Hypothalamus (tissue), 51 donors: ENCODE measurements at regions not wholly inside any gene's neighbourhood (a gene's known extent, or its start where the extent isn't known, plus 50 kb on each side); places are given as distances from the start of the nearest gene placed in this dataset.

Experiments used
- DNase-seq, 51 donors: peaks; one replicate each; lab custom pipeline; 2025; lab: John Stamatoyannopoulos, UW

DNA sequence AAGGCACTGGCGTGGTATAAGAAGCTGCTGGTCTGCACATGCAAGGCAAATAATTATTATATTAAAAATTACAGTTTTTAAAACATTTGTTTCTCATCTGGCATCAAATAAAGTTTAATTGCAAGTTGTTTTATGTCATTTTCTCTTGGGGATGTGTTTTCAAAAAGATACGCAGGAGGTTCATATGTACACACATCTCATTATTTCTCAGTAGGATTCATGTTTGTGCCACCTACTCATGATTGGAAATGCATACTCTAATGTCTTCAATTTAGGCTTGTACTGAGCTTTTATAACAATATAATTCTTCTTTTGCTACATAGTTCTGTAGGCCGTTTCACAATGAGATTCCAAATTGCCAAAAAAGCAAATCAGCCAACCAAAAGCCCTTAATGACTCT, 244.2 kb upstream of the MEF2C start:
- no peak for DNase-seq

DNA sequence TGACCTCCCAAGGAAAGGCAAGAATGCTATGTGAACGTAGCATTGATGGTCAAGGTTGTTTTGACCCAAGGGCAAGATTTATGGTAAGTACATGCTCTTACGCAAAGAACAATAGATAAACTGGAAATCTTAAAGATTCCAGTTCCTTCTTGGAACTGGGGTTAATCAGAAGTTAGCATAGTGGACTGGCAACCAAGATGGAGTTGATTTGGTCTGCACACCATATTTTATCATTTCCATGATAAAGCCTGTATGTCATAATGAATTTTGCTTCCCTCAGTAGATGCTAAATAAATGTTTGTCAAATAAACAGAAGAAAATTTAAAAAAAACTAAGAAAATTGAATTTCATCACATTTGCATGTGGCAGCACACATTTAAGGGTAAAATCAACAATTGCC, 242.4 kb upstream of the MEF2C start:
- no peak for DNase-seq

DNA sequence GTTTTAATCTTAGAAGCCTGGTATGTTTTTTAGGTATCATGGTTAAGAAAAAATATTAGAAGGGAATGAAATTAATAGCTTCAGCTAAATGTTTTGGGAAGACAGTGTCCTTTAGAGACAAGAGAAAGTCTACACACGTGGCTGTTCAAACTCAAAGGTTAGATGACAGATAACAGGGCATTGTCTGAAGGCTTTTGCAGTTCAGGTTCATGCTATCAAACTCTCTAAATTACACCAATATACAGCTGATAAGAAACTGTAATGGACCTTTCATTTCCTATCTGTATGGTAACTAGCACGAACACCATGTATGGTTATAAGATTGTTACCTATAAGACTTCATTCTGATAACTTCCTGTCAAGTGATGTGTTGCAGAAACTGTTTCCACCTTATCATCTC, 240.6 kb upstream of the MEF2C start:
- no peak for DNase-seq

DNA sequence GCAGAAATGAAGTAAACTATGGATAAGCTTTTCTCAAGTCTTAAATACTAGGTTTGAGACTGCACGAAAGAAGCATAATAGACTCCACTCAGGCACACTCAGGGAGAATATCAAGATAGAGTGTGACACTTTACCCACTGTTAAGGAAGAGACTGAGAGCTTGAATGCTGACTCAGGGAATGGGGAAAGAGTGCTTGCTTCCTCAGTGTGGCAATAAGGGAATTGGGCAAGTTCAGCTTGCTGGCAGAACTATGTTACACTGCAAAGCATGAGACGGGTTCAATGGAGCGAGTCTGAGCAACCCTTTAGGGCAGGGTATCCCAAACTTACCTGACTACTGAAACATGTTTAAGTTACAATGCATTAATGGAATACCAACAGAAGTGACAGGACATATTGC, 237.7 kb upstream of the MEF2C start:
- DNase-seq, result peak in 11 of 51 donors; percentile 0 to 11 (median 1)

DNA sequence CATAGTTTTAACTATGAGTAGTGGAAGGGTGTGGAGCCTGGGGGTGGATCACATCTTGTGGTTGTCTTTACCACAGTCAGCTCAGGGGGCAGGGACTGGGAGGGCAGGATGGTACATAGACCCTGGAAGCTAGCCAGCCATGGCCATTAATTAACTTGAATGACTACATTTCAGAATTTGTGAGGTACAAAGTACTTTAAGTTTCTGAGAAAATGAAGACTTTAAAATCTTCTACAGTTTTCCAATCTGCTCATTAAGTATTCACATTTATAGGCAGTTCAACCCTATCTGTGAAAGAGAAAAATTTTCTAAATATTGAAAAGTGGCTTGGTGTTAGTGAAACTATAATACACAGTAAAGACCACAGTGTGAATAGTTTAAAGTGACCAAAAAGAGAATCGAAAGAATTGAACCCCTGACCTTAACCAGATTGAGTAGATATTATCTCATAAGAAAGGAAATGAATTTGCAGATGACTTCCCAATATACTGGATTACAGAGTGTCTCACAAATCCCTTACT, 234.2 kb upstream of the MEF2C start:
- no peak for DNase-seq

DNA sequence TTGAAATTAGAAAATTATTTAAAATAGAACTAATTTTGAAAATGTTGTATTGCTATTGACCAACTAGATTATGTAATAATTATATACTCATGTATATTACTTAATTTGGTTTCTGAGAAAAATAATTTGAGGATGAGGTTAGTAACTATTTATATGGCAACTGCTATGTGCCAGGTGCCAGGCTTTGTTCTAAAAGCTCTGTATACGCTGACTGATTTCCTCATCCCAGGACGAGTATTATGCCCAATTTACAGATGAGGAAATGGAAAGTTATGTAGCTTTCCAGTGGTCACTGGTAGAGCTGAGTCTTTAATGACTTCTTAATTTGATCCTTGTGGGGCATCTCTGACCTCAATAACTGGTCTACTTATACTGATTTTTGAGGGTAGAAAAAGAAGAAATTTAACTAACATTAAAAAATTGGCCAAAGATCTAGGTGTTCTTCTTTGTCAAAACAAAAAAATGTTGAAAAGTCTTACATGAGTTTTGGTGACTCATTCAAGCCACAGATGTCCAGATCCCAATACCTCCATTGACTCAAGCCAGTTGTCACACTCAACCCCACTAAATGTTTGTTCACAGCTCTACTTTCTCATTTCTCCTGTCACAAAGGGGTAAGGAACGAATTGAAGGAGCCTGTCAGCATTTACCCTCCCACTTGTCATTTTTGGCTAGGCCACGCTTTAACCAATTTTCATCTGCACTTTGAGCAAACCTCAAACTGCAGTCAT, 228.1 kb upstream of the MEF2C start:
- no peak for DNase-seq

DNA sequence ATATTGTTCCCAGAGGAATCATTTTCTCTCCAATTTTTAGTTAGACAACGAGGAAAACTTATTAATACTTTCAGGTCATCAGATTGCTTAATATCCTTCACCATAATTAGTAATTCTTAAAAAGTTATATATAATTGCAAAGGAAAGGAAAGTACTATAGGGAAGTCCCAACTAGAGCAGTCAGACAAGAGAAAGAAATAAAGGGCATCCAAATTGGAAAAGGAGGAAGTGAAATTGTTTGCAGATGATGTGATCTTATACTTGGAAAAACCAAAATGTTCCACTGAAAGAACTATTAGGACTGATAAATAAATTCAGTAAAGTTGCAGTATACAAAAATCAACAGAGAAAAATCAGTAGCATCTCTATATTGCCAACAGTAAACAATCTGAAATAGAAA, 223.5 kb upstream of the MEF2C start:
- DNase-seq, result no peak

DNA sequence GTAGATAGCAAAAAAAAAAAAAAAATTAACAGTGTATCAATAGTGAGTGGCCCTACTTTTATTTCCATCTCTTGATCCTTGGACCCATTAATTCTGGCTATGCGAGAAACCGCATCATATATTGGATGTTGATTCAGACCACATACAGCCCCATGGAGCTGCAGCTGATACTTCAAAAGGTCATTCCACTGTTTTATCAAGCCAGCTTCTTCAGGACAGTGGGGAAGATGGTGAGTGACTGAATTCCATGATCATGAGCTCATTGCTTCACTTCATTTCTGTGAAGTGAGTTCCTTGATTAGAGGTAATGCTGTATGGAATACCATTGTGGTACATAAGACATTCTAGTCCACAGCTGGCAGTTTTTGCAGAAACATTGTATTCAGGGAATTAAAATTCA, 222.9 kb upstream of the MEF2C start:
- no peak for DNase-seq

DNA sequence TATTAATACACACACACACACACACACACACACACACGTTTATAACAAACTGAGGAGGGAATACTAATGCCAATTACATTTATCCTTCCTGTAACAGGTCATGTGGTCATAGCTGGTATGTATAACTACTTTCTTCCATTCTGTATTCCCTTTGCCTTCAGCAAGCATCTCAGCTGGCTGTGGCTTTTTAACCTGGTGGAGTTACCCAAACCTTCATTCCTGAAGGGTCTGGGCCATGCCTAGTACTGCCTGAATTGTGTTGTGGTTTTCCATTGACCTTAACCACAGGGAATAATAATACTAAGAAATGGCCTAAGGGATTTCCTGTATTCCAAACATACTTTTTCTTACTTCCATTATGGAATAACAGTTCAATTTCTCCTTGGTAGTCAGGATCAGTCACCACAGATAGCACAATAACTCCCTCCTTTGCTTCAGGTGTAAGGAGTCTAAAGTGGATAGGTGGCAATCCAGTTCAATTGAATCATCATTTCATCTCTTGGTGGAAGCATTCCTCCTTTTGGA, 222.2 kb upstream of the MEF2C start:
- DNase-seq, result no peak

DNA sequence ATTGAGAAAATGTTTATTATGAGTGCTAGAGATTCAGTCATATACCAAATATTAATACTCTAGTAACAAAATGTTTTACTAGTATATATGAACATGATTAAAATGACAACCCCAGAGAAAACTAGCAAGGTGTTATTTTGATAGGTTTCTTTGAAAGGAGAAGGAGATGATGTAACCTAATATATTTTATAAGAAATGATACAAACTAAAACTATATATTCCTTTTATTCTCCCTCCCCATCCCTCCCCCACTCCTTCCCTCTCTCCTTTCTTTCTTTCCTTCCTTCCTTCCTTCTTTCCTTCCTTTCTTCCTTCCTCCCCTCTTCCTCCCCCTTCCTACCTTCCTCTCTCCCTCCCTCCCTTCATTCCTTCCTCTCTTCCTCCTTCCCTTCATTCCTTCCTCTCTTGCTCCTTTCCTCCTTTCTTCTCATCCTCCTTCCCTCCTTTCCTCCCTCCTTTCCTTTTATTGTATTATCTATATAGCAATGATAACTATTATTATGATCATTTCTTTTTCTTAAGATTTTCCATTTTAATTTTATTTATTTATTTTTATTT, 215.3 kb upstream of the MEF2C start:
- DNase-seq, result no peak

DNA sequence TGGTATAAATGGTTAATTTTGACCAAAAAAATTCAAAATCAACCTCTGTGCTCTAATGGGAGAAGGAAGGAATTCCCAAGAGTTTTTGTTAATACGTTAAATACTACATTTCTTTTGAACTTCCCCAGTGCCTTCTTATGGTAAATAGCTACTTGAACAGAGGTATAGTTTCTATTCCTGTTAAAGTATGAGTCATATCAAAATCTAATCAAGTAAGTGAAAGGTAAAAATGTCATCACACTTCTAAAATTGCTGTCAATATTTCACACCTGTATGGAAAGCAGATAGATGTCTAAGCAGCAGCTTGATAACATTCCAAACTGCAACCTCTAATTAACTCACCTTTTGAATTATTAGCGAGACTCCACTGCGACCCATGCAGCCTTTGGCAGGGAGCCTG, 214.1 kb upstream of the MEF2C start:
- no peak for DNase-seq

DNA sequence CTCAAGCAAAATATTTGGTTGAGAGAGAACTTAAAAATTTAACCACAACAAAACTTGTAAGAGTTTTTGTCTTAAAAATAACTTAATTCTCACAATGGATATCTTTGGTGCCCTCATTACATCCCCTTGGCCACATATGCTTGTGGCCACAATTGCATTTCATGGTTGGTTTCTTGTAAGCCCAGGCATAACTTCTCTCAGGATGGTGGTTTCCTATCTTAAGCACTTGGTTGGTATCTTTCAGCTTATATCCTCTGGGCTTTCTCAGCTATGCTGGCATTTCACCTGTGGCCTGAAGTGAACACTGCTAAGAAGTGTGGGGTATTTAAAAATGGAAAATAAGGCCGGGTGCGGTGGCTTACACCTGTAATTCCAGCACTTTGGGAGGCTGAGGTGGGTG, 212.4 kb upstream of the MEF2C start:
- no peak for DNase-seq

DNA sequence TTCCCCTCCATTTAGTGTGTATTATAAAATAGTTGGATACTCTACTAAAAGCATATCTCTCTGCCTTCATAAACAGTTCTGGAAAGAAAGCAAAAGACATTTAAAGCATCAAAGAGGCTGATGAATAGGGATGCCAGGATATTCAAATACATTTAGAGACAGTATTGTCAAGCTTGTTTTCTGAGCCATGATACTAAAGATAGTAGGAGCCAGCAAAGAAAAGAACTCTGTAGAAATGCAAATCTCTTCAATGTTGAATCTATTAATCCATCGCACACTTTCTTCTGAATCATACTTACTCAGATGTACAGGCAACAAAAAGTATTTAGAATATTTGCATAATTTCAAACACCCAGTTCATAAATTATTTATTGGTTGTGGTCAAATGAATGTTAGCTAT, 207.1 kb upstream of the MEF2C start:
- no peak for DNase-seq

DNA sequence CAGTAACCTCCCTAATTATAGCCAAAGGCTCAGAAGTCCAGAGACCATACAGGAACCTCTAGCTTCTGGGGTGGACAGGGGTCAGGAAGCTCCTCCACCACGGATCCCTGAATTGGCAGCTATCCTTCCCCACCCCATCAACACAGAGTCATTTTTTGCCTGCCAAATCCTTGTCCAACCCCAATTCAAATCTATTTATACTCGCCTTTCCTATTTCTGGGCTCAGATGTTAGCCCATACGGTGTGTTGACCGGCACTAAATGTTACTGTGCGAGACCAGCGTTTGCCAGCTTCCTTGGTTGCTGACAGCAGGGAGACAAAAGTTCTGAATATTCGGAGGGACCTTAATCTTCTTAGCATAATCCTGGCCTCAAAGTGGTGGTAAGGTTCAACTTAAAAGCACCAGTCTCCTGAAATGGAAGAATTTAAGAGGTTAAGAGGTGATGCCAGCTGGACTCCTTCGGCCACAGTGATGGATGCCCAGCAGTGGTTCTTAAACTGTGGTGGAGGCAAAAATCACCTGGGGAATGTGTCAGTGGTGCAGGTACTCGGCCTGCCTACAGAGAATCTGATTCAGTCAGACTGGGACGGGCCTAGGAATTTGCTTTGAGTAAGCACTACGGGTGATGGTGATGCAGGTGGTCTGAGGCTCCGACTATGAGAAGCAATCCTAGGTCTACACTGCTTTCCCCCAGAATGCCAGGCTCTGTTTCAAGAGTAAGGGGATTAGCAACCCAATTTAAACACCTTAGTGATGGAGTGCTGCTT, 204.8 kb upstream of the MEF2C start:
- no peak for DNase-seq

DNA sequence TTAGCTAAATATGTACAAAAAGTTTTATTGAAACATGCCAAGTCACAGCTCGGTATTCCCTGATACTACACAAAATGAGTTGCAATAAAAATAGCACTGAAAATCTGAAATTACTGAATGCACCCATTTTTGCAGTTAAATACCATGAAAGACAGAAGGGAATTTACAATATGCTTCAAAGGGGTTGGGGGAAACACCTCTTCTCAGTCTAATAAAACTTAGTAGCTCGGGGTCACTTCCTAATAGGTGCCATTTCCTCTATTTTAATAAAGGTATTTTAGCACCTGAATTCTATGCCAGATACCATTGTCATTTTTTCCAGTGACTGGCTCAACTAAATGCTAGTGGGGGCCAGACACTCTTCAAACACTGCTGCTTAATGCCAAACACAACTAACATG, 204.1 kb upstream of the MEF2C start:
- no peak for DNase-seq

DNA sequence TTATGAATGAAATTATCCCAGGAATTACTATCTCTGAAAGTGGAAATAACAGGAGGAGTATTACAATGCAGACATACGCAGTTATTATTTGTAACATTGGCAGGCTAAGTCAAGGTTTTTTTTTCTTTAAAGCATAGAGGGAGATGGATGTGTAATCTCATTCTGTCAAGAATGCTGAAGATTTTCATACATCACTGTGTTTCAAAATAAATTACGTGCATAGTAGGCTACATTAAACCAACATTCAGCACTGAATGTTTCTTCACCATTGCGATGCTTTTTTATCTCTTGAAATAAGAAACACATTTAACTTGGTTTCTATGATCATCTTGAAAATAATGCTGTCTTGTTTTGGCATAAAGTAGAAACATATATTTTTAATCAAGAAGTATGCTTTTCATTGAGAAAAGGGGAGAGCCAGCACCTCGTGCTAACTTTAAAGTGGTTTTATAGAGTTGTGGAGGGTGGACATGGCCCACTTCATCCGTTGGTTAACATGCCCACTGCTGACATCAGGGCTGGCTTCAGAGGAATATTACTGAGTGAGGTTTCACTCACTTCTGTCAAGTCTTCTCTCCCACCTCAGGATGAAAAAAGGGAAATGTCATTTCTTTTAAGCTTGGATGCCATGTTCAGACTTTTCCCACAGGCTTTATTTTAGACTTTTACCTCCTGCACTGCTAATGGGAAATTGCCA, 203.6 kb upstream of the MEF2C start:
- no peak for DNase-seq

DNA sequence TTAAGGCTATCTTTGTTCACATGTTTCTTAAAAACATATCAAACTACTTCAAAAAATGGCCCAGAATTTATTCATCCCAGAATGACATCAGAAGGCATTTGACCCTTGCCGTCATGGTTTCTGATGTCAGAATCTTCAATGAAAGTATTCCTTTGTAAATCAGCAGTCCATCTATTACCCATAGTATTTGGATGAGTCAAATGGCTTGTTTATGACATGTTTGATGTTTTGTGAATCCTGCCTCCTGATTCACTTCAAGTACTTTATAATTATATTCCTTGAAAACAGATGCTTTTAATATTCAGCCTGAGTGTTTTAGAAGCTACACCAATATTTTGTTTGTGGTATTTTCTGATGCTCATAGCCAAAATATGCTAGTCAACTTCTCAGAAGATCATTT, 200.8 kb upstream of the MEF2C start:
- DNase-seq, result no peak

DNA sequence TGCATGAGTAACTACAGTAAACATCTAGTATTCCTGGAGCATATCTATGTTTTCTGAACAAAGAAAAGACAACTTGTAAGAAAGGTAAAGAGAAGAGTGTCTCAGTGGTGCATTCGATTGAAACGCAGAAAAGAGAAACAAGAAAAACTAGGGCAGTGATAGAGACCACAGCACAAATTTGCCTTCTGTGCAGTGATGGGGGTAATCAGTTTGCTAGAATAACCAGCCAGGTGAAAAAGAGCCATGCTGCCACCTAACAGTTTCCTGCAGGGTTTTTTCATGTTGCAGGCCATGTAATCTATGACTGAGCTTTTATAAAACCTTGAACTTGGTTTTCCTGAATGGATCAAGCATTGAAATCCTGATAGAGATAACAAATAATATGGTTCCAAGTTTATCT, 198.4 kb upstream of the MEF2C start:
- no peak for DNase-seq

DNA sequence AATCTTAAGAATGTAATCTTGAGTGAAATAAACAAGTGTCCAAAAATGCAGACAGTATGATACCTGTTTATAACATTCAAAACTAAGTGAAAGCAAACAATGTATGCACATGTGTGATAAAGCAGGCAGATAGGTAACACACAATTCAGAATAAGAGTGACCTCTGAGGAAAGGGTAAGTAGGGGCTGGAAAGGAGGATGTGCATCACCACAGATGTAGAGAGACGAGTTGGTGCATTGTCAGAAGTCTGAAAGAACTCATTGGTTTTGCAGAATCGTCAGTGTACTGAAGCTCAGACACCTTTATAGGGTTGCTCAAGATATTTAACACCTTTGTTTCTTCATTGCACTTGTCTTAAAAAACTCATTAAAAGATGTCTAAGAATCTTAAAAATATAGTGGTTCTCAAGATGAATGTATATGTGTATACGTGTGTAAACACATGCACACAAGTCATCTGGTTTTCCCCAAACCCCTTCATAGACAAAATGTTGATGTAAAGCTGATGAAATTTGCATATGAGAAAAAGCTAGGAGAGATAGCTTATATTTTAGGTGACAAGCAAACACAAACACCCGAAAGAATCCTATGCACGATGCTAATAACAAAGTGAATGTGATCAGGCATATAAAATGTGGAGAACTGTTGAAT, 197.6 kb upstream of the MEF2C start:
- no peak for DNase-seq

DNA sequence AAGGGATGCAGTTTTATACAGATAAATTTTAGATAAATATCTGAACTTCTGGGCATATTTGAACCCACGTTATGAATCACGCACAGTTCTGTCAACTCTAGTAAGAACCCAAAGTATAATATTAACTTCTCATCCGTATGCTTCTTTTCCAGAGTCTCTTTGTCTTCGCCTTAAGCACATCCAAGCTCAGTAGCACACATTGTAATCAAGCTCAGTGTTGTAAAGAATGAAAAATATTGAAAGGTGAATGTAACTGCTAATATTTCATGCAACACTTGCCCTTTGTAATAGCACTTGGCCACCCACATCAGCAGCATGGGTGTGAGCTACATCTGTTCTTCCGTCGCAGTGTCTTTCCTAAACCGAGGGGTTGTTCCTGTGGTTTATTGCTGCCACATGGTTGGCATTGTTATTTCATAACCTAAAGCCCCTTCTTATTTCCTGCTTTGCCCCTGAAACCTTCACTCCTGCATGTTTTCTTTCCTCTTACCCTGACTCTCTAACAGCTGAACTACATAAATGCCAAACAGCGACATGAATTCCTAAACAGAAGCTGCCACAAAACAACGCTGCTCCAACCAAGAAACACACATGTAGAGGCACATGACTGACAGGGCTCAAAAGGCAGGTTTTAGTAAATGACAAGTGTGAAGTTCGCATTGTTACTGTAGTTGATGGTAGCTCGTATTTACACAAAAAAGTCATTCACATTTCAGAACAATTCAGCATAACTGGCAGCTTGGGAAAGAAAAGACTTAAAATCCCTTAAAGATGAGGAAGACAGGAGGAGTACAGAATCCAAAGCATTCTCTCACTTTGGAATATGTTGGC, 190.1 kb upstream of the MEF2C start:
- DNase-seq, result peak in 1 of 51 donors; percentile 13
